WERI-Rb-1 (cell line): ENCODE measurements at regions not wholly inside any gene's neighbourhood (a gene's known extent, or its start where the extent isn't known, plus 50 kb on each side); places are given as distances from the start of the nearest gene placed in this dataset.
A peak's percentile ranks its signal among the peaks of the same experiment; 100 is the strongest.

ENCODE experiments used
- DNase-seq: peaks from one replicate; pipeline ENCODE4 v3.0.0-alpha.2; 2020
- H3K27ac ChIP-seq: fragments of 250-450 bp; sonication (Bioruptor Pico); 2 replicates; pipeline ENCODE4 v1.5.1; 2020; ENCODE audit warnings: mild to moderate bottlenecking, moderate library complexity
- H3K27me3 ChIP-seq: fragments of 250-450 bp; sonication (Bioruptor Pico); 2 replicates; pipeline ENCODE4 v1.5.1; 2021; ENCODE audit warnings: mild to moderate bottlenecking, low read depth, moderate library complexity; ENCODE audit not compliant: insufficient read depth, severe bottlenecking
- H3K36me3 ChIP-seq: fragments of 250-450 bp; sonication (Bioruptor Pico); 2 replicates; pipeline ENCODE4 v1.5.1; 2020; ENCODE audit warnings: mild to moderate bottlenecking, moderate library complexity
- H3K4me3 ChIP-seq: 2 replicates; pipeline ENCODE4 v1.5.1; 2011; ENCODE audit warnings: low read depth, mild to moderate bottlenecking, control low read depth, low read length
- H3K9me3 ChIP-seq: fragments of 250-450 bp; sonication (Bioruptor Pico); 2 replicates; pipeline ENCODE4 v1.5.1; 2021; ENCODE audit warnings: mild to moderate bottlenecking, moderate library complexity; ENCODE audit not compliant: severe bottlenecking
- CTCF ChIP-seq: IDR thresholded peaks from 2 replicates; pipeline ENCODE4 v1.5.1; 2011; ENCODE audit warnings: low read depth, mild to moderate bottlenecking, control low read depth, inconsistent platforms, low read length

GRCh38 chr16:65218348-65218747 lies 96.5 kb upstream of the CDH11 start:
- TF ChIP-seq CTCF: peak; percentile 32; the same call in 1 of the 2 replicates
- H3K27me3 ChIP-seq: no peaks in the 10 kb centered on the region
- H3K9me3 ChIP-seq: no peaks in the 10 kb centered on the region
- no peak overlapping the region for H3K4me3 ChIP-seq
- no peak for DNase-seq
- H3K27ac ChIP-seq: no peak overlapping the region
- H3K36me3 ChIP-seq: no peaks in the 10 kb centered on the region

DNA sequence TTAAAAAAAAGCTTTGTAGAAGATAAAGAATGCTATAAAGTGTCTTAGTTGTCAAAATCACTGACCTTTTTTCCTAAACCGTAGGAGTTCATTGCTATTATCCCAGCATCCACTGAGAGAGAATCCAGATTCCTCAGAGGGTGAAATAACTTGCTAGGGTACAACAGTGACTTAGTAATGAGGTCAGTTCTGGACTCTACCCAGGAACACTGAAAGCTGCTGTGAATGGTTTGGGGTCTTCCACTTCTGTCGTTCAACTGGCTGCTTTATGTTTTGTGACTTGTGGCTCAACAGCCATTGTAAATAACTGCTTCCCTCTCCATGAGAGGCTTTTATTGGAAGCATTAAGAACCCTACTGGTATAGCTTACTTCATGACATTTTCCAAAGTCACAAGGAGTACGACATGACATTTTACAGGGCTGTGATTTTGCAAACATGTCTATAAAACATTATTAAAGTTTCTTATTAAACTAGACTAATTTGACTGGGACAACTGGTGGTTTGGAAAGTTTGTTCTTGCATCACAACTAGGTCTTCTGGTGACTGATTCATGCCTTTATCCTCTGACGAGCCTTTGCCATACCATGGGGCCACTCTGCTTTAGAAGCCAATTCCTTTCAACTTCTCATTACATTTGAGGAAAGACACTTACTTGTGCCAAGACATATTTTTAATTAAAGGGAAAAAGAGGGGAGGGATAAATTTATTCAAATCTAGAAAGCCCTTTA lies 92.2 kb upstream of the CDH11 start:
- Histone ChIP-seq H3K36me3 (no peaks in the 10 kb centered on the region), H3K27ac (no peak overlapping the region), H3K4me3 (no peak overlapping the region), H3K27me3 (no peaks in the 10 kb centered on the region), H3K9me3 (no peaks in the 10 kb centered on the region)
- no peak for TF ChIP-seq CTCF
- no peak for DNase-seq

- no peak for DNase-seq
Measured at GRCh38 chr16:65212791-65213190, 90.9 kb upstream of the CDH11 start.

GRCh38 chr16:65212240-65212639 lies 90.4 kb upstream of the CDH11 start:
- no peak for TF ChIP-seq CTCF
- DNase-seq: no peak
- Histone ChIP-seq H3K27ac (no peak overlapping the region), H3K9me3 (no peaks in the 10 kb centered on the region), H3K27me3 (no peaks in the 10 kb centered on the region), H3K4me3 (no peak overlapping the region), H3K36me3 (no peaks in the 10 kb centered on the region)

More at GRCh38 chr16:65212791-65213190, 90.9 kb upstream of the CDH11 start:
- H3K9me3 ChIP-seq: no peaks in the 10 kb centered on the region
- no peak overlapping the region for H3K4me3 ChIP-seq
- H3K36me3 ChIP-seq: no peaks in the 10 kb centered on the region
- no peaks in the 10 kb centered on the region for H3K27me3 ChIP-seq
- no peak overlapping the region for H3K27ac ChIP-seq
- no peak for TF ChIP-seq CTCF

GRCh38 chr16:65202461-65202860 lies 80.6 kb upstream of the CDH11 start:
- Histone ChIP-seq H3K36me3 (no peaks in the 10 kb centered on the region), H3K9me3 (no peaks in the 10 kb centered on the region), H3K27ac (no peak overlapping the region), H3K27me3 (no peaks in the 10 kb centered on the region), H3K4me3 (no peak overlapping the region)
- no peak for TF ChIP-seq CTCF
- DNase-seq: no peak

GRCh38 chr16:65201511-65201910 lies 79.6 kb upstream of the CDH11 start:
- Histone ChIP-seq H3K27me3 (no peaks in the 10 kb centered on the region), H3K9me3 (no peaks in the 10 kb centered on the region), H3K27ac (no peak overlapping the region), H3K4me3 (0 out of 2 replicates have a peak overlapping the region, but pooled peaks have one; percentile 1), H3K36me3 (no peaks in the 10 kb centered on the region)
- no peak for TF ChIP-seq CTCF
- peak; percentile 36 for DNase-seq
